HepG2 (cell line): ENCODE measurements at regions not wholly inside any gene's neighbourhood (a gene's known extent, or its start where the extent isn't known, plus 50 kb on each side); places are given as distances from the start of the nearest gene placed in this dataset.

ENCODE experiments used
- ATAC-seq: fragments of 200-7000 bp; cut with Tn5 transposase; 3 replicates; pipeline ENCODE4 v1.9.1; 2020; ENCODE audit warnings: mild to moderate bottlenecking, moderate library complexity
- BruUV-seq: library from RNA; stranded (reverse); fragments of 400-500 nt; replicated peaks from 2 replicates; lab custom pipeline; 2021; lab: Mats Ljungman, UMichigan
- CTCF ChIA-PET: fragments of 300-600 bp; formaldehyde crosslinking; extraction: SDS; loops from one replicate; lab custom pipeline; 2021; ENCODE audit warnings: low total read pairs, inconsistent platforms, low intra/inter-chr PET ratio; lab: Yijun Ruan, JAX
- POLR2A ChIA-PET: fragments of 350-600 bp; sonication (Branson Sonifier 250); formaldehyde crosslinking; loops from one replicate; lab custom pipeline; 2020; ENCODE audit warnings: antibody characterized with exemption, inconsistent platforms; lab: Yijun Ruan, JAX
- DNase-seq: peaks from one replicate; pipeline ENCODE4 v3.0.0-alpha.2; 2015; ENCODE audit warnings: low spot score
- FAIRE-seq: peaks from 3 replicates; lab custom pipeline; 2011; peaks lifted over from hg19 to GRCh38; lab: Jason Lieb, UNC
- H2AFZ ChIP-seq: one replicate; pipeline ENCODE4 v1.6.1; 2011; ENCODE audit warnings: low read length, inconsistent platforms
- H3K27ac ChIP-seq: fragments of 300-600 bp; 3 replicates; pipeline ENCODE4 v1.8.0; 2011; ENCODE audit warnings: mixed run types, mild to moderate bottlenecking, mixed read lengths, low read length, inconsistent platforms; ENCODE audit not compliant: insufficient read depth; ENCODE audit errors: extremely low read length
- H3K27me3 ChIP-seq, 2 experiments: fragments of 200-600 bp in 1 of 2; 2 replicates in 1 of 2; 3 replicates in 1 of 2; pipeline versions ENCODE4 v1.6.0 to v1.8.0; 2011; ENCODE audit warnings: low read length in 2 of 2, mild to moderate bottlenecking in 2 of 2, moderate library complexity in 2 of 2, inconsistent platforms in 1 of 2; ENCODE audit not compliant: insufficient read depth in 2 of 2, control insufficient read depth in 1 of 2
- H3K36me3 ChIP-seq, 2 experiments: fragments of 200-600 bp in 1 of 2; replicated peaks in 1 of 2; 2 replicates in 1 of 2; 3 replicates in 1 of 2; pipeline versions ENCODE4 v1.5.1 to v1.8.0; 2011; ENCODE audit warnings: low read length in 2 of 2, inconsistent platforms in 1 of 2; ENCODE audit not compliant: insufficient read depth in 2 of 2, control insufficient read depth in 1 of 2
- H3K4me1 ChIP-seq: 2 replicates; pipeline ENCODE4 v1.5.1; 2012; ENCODE audit warnings: low read length, inconsistent platforms; ENCODE audit not compliant: insufficient read depth
- H3K4me2 ChIP-seq: 2 replicates; pipeline ENCODE4 v1.6.0; 2011; ENCODE audit warnings: low read depth, low read length, inconsistent platforms
- H3K4me3 ChIP-seq, 3 experiments: fragments of 200-600 bp in 1 of 3; sonication (generic), shearing (Covaris generic) in 1 of 3; replicated peaks in 1 of 3; 2 replicates each; pipeline ENCODE4 v1.5.1; 2011 to 2016; ENCODE audit warnings: low read length in 3 of 3, inconsistent platforms in 2 of 3, low read depth in 2 of 3, mild to moderate bottlenecking in 2 of 3, control low read depth in 1 of 3, mixed read lengths in 1 of 3; ENCODE audit not compliant: insufficient read depth in 1 of 3
- H3K79me2 ChIP-seq: one replicate; pipeline ENCODE4 v1.6.1; 2011; ENCODE audit warnings: low read length, inconsistent platforms; ENCODE audit not compliant: insufficient read depth
- H3K9ac ChIP-seq: 2 replicates; pipeline ENCODE4 v1.6.0; 2011; ENCODE audit warnings: mild to moderate bottlenecking, low read depth, low read length, inconsistent platforms; ENCODE audit not compliant: insufficient read depth
- H3K9me3 ChIP-seq: 2 replicates; pipeline ENCODE4 v1.5.1; 2012; ENCODE audit warnings: mild to moderate bottlenecking, low read length
- H4K20me1 ChIP-seq: 2 replicates; pipeline ENCODE4 v1.6.0; 2011; ENCODE audit warnings: inconsistent platforms, mild to moderate bottlenecking, low read length, moderate library complexity; ENCODE audit not compliant: insufficient read depth
- ADNP ChIP-seq: sonication (generic); formaldehyde crosslinking; IDR thresholded peaks from 2 replicates; pipeline ENCODE4 v1.4.0; 2020; ENCODE audit warnings: missing genetic modification reagents
- HCFC1 ChIP-seq: fragments of 150-350 bp; IDR thresholded peaks from 2 replicates; pipeline ENCODE4 v1.6.1; 2014; ENCODE audit warnings: low read depth, low read length
- HOXA3 ChIP-seq: sonication (generic); formaldehyde crosslinking; IDR thresholded peaks from 2 replicates; pipeline ENCODE4 v1.5.0; 2020; ENCODE audit warnings: missing genetic modification reagents
- KDM1A ChIP-seq: IDR thresholded peaks from 2 replicates; pipeline ENCODE4 v1.6.1; 2016; ENCODE audit warnings: missing compliant biosample characterization
- MYNN ChIP-seq: sonication (generic); formaldehyde crosslinking; IDR thresholded peaks from 2 replicates; pipeline ENCODE4 v1.4.0; 2020; ENCODE audit warnings: mild to moderate bottlenecking, low read depth, missing genetic modification reagents
- ZFP91 ChIP-seq: sonication (generic); formaldehyde crosslinking; IDR thresholded peaks from 2 replicates; pipeline ENCODE4 v1.9.0; 2022; ENCODE audit warnings: missing genetic modification reagents, mild to moderate bottlenecking, borderline replicate concordance
- WGBS: methylation state at CpG from one replicate; pipeline ENCODE4 v1.1.6; 2017; ENCODE audit warnings: low lambda C conversion rate; 5-methylcytosine and 5-hydroxymethylcytosine counted together
- in situ Hi-C: cut with HindIII; loops from 2 replicates; pipeline ENCODE4 v1.10.0; 2017; ENCODE audit warnings: low pct_unique_long_range_greater_than_20kb; ENCODE audit not compliant: extremely low pct_ligation_motif_present
- intact Hi-C: fragments of 100-400 bp; cut with micrococcal nuclease; formaldehyde crosslinking; loops from one replicate; pipeline ENCODE4 v1.10.0; 2022; ENCODE audit not compliant: unreplicated experiment

DNA sequence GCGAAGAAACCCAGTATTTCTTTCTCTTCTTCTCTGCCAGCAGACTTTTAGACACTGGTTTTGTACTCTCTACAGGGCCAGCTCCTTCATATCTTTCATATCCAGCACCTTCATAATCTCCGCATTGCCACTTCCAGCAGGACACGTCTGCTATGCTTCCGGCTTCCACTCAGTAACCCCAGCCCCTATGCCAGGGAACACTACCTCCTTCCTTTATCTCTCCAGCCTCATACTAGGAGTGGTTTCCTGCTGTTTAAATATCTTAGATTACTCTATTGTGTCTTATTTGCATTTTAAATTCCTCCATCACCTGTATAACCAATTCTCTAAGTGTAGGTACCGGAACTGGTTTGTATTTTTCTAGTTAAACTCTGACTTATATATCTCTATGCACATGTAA lies 667.8 kb upstream of the ID4 start:
- WGBS, result 21% methylated on average over 5 of the region's 5 CpGs
- Histone ChIP-seq H4K20me1 (no peaks in the 10 kb centered on the region), H3K4me3 (no peak overlapping the region), H3K9ac (no peak overlapping the region), H3K27ac (no peak overlapping the region), H2AFZ (no peak overlapping the region), H3K9me3 (peaks cover 76% of the 10 kb centered on the region), H3K36me3 (no peaks in the 10 kb centered on the region), H3K4me2 (no peak overlapping the region), H3K27me3 (no peaks in the 10 kb centered on the region), H3K79me2 (no peaks in the 10 kb centered on the region), H3K4me1 (no peaks in the 10 kb centered on the region)
- no TSS peak for BruUV-seq
- no peak for TF ChIP-seq MYNN (CRISPR knock-in tag)
- TF ChIP-seq ADNP, result no peak
- TF ChIP-seq KDM1A (CRISPR knock-in tag), result no peak
- no peak for TF ChIP-seq HOXA3 (CRISPR knock-in tag)
- FAIRE-seq, result no peak
- intact Hi-C loops (no loop called here), in situ Hi-C loops (no loop called here)
- POLR2A ChIA-PET, result no interaction called here
- no peak for DNase-seq
- no peak for ATAC-seq
- CTCF ChIA-PET, result no interaction called here

GRCh38 chr6:19175023-19175422 lies 662.1 kb upstream of the ID4 start:
- Histone ChIP-seq H3K27ac (no peak overlapping the region), H3K79me2 (no peaks in the 10 kb centered on the region), H4K20me1 (no peaks in the 10 kb centered on the region), H3K9ac (no peak overlapping the region), H3K4me2 (no peak overlapping the region), H3K4me3 (no peak overlapping the region), H2AFZ (no peak overlapping the region), H3K36me3 (no peaks in the 10 kb centered on the region), H3K9me3 (peaks cover 83% of the 10 kb centered on the region), H3K4me1 (no peaks in the 10 kb centered on the region), H3K27me3 (no peaks in the 10 kb centered on the region)
- in situ Hi-C loops (no loop called here), intact Hi-C loops (no loop called here)
- WGBS, result 26% methylated on average over 3 of the region's 3 CpGs
- TF ChIP-seq HCFC1, result no peak
- TF ChIP-seq ZFP91 (CRISPR knock-in tag), result no peak
- FAIRE-seq (no peak), DNase-seq (no peak), ATAC-seq (no peak)
- BruUV-seq, result no TSS peak
- ChIA-PET CTCF (no interaction called here), POLR2A (no interaction called here)
